ENCODE measurements at regions not wholly inside any gene's neighbourhood (a gene's known extent, or its start where the extent isn't known, plus 50 kb on each side); places are given as distances from the start of the nearest gene placed in this dataset.

GRCh38 chr18:30639361-30639760 is 403.2 kb downstream of the DSC3 start:
- no peak for TF ChIP-seq CTCF (IDR thresholded peaks at IDR 0.05)
- TF ChIP-seq POLR2A (IDR thresholded peaks at IDR 0.05) = no peak

Measured in body of pancreas (tissue), 4 donors.